ENCODE measurements at regions not wholly inside any gene's neighbourhood (a gene's known extent, or its start where the extent isn't known, plus 50 kb on each side); places are given as distances from the start of the nearest gene placed in this dataset.
A peak's percentile ranks its signal among the peaks of the same experiment; 100 is the strongest.

DNA sequence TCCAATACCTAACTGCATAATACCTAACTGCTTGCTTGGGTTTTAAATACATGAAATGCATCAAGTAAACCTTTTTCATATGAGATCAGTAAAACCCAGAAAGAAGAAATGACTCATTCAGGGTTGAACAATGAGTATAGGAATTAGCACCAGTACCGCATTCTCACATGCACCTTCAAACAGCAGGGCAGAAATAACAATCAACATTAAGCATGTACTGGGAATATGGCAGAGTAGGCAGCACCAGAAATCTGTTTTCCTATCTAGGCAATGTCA, 850.3 kb upstream of the SORCS1 start:
- Histone ChIP-seq H3K4me3 (ENCODE audit: severe bottlenecking) (no peak overlapping the region), H3K27ac (ENCODE audit: poor library complexity, severe bottlenecking) (no peak overlapping the region), H3K4me1 (ENCODE audit: insufficient read depth, poor library complexity, severe bottlenecking) (no peaks in the 10 kb centered on the region), H3K9me3 (ENCODE audit: severe bottlenecking) (no peaks in the 10 kb centered on the region), H3K36me3 (ENCODE audit: low read depth) (no peaks in the 10 kb centered on the region), H3K27me3 (ENCODE audit: insufficient read depth, poor library complexity, severe bottlenecking) (no peaks in the 10 kb centered on the region)
- ATAC-seq (ENCODE audit: low read depth) (no peak), DNase-seq (ENCODE audit: low spot score) (no peak)
- TF ChIP-seq, protein P1, sequence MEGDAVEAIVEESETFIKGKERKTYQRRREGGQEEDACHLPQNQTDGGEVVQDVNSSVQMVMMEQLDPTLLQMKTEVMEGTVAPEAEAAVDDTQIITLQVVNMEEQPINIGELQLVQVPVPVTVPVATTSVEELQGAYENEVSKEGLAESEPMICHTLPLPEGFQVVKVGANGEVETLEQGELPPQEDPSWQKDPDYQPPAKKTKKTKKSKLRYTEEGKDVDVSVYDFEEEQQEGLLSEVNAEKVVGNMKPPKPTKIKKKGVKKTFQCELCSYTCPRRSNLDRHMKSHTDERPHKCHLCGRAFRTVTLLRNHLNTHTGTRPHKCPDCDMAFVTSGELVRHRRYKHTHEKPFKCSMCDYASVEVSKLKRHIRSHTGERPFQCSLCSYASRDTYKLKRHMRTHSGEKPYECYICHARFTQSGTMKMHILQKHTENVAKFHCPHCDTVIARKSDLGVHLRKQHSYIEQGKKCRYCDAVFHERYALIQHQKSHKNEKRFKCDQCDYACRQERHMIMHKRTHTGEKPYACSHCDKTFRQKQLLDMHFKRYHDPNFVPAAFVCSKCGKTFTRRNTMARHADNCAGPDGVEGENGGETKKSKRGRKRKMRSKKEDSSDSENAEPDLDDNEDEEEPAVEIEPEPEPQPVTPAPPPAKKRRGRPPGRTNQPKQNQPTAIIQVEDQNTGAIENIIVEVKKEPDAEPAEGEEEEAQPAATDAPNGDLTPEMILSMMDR (IDR thresholded peaks at IDR 0.05; ENCODE audit: poor library complexity, severe bottlenecking), result no peak

DNA sequence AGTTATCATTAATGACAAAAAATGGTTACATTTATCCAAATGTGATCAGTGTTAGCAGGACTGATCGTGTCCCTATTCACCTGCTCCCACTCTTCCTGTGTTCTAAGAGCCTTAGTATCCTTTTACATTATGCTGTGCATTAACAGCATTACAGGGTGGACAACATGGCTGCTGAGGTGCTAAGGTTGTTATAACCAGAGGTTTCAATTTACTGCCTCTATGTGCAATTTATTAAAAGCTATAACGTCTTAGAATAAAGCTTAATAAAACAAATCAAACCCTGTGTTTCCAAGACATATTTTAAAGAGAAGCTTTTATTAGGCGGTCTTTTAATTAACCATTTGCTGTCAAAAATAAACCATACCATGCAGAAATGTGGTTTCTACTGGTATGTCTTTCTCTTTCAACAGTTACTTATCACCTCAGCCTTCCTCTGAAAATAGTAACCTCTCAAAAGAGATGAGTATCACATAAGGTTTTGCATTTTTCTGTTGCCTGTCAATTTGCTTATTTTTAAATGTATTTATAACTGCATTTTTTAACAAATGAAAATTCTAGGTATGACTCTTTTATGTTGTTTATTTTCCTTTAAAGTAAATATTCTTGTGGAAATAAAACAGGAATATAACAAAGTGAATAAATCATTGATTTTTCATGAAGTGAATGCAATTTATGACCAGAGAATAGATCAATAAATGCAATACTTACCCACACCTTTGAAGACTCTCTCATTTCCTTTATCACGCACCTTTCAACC, 849.8 kb upstream of the SORCS1 start:
- Histone ChIP-seq H3K27me3 (ENCODE audit: insufficient read depth, poor library complexity, severe bottlenecking) (no peaks in the 10 kb centered on the region), H3K4me1 (ENCODE audit: insufficient read depth, poor library complexity, severe bottlenecking) (no peaks in the 10 kb centered on the region), H3K4me3 (ENCODE audit: severe bottlenecking) (no peak overlapping the region), H3K9me3 (ENCODE audit: severe bottlenecking) (no peaks in the 10 kb centered on the region), H3K27ac (ENCODE audit: poor library complexity, severe bottlenecking) (no peak overlapping the region), H3K36me3 (ENCODE audit: low read depth) (no peaks in the 10 kb centered on the region)
- ATAC-seq (ENCODE audit: low read depth) (no peak), DNase-seq (ENCODE audit: low spot score) (no peak)
- TF ChIP-seq, protein P1 (IDR thresholded peaks at IDR 0.05; ENCODE audit: poor library complexity, severe bottlenecking), result no peak

DNA sequence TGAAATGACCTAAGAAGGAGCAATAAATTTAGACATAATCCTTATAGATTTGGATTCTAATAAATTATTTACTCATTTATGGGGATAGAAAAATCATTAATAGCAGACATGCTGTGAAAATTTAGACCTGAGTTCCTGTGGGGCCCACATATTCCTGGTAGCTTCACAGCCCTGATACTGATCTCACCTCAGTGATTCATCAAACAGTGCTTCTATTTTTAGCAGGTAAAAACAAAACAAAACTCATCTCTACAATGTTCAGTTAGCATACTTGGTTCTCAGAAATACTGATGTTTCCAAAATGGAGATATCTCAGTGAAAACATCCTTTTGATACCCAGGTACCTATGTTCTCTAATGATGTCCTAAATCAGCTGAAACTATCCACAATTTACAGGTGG, 841.1 kb upstream of the SORCS1 start:
- Histone ChIP-seq H3K9me3 (ENCODE audit: severe bottlenecking) (no peaks in the 10 kb centered on the region), H3K27ac (ENCODE audit: poor library complexity, severe bottlenecking) (no peak overlapping the region), H3K4me1 (ENCODE audit: insufficient read depth, poor library complexity, severe bottlenecking) (no peaks in the 10 kb centered on the region), H3K27me3 (ENCODE audit: insufficient read depth, poor library complexity, severe bottlenecking) (no peaks in the 10 kb centered on the region), H3K4me3 (ENCODE audit: severe bottlenecking) (no peak overlapping the region), H3K36me3 (ENCODE audit: low read depth) (no peaks in the 10 kb centered on the region)
- TF ChIP-seq, protein P1 (IDR thresholded peaks at IDR 0.05; ENCODE audit: poor library complexity, severe bottlenecking), result no peak
- ATAC-seq (ENCODE audit: low read depth), result 0 out of 3 replicates have a peak, but pooled peaks have one; percentile 33
- DNase-seq (ENCODE audit: low spot score), result no peak

DNA sequence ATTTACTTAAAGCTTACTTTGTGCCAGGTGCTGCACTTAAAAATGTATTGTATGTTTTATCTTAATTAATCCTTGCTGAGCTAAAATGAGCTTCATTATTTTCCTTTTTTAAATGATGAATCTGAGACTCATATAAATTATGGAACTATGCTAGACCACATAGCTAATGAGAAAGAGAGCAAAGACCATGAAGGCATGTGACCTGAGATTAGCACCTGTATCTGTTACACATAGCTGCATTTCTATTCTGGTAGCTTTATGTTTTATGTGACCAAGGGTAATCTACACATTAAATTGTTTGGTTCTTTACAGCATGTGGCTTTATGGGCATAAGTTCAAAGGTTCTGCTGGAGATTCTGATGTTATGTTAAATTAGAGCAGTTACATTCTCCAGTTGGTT, 839.1 kb upstream of the SORCS1 start:
- Histone ChIP-seq H3K36me3 (ENCODE audit: low read depth) (no peaks in the 10 kb centered on the region), H3K4me1 (ENCODE audit: insufficient read depth, poor library complexity, severe bottlenecking) (no peaks in the 10 kb centered on the region), H3K9me3 (ENCODE audit: severe bottlenecking) (no peaks in the 10 kb centered on the region), H3K27ac (ENCODE audit: poor library complexity, severe bottlenecking) (no peak overlapping the region), H3K4me3 (ENCODE audit: severe bottlenecking) (no peak overlapping the region), H3K27me3 (ENCODE audit: insufficient read depth, poor library complexity, severe bottlenecking) (no peaks in the 10 kb centered on the region)
- DNase-seq (ENCODE audit: low spot score), result no peak
- TF ChIP-seq, protein P1 (IDR thresholded peaks at IDR 0.05; ENCODE audit: poor library complexity, severe bottlenecking), result no peak
- no peak for ATAC-seq (ENCODE audit: low read depth)

DNA sequence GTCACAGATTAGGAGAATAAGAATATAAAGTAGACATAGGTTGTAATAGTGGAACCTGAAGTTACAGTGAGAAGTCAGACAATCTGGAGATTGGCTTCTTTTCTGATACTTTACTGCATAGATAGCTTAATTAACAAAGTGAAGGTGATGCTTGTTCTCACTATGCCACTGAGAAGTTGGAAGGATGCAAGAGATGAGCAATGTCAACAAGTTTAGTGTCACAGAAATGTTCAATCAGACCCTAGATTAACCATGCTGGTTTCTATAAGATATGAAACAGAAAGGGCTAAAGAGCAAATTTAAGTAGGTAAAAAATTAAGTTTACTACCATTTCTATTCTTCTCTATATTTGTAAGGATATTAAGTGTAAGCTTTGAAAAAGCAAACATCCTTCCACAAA, 838.6 kb upstream of the SORCS1 start:
- no peak for ATAC-seq (ENCODE audit: low read depth)
- no peak for DNase-seq (ENCODE audit: low spot score)

More for the DNA sequence above, 838.6 kb upstream of the SORCS1 start:
- H3K27ac ChIP-seq (ENCODE audit: poor library complexity, severe bottlenecking), result no peak overlapping the region
- no peaks in the 10 kb centered on the region for H3K27me3 ChIP-seq (ENCODE audit: insufficient read depth, poor library complexity, severe bottlenecking)
- no peaks in the 10 kb centered on the region for H3K9me3 ChIP-seq (ENCODE audit: severe bottlenecking)
- no peaks in the 10 kb centered on the region for H3K4me1 ChIP-seq (ENCODE audit: insufficient read depth, poor library complexity, severe bottlenecking)
- no peak overlapping the region for H3K4me3 ChIP-seq (ENCODE audit: severe bottlenecking)
- no peaks in the 10 kb centered on the region for H3K36me3 ChIP-seq (ENCODE audit: low read depth)
- TF ChIP-seq, protein P1 (IDR thresholded peaks at IDR 0.05; ENCODE audit: poor library complexity, severe bottlenecking), result no peak
